Uterus (tissue), 2 donors: ENCODE measurements at regions not wholly inside any gene's neighbourhood (a gene's known extent, or its start where the extent isn't known, plus 50 kb on each side); places are given as distances from the start of the nearest gene placed in this dataset.

Experiments
- CTCF ChIP-seq, 4 experiments: fragments of 200-600 bp in 2 of 4; fragments of 450-650 bp in 2 of 4; sonication (generic) in 2 of 4; IDR thresholded peaks; one replicate each; pipeline ENCODE4 v1.5.1; 2016 to 2019; ENCODE audit warnings: antibody characterized with exemption in 4 of 4, mild to moderate bottlenecking in 2 of 4, moderate library complexity in 1 of 4
- POLR2A ChIP-seq, 2 donors: fragments of 450-650 bp; IDR thresholded peaks; one replicate each; pipeline ENCODE4 v1.6.1; 2016; ENCODE audit warnings: antibody characterized with exemption in 2 of 2, mild to moderate bottlenecking in 1 of 2, moderate library complexity in 1 of 2

GRCh38 chr2:240292035-240292574 is 143.4 kb upstream of the GPC1 start:
- TF ChIP-seq CTCF (IDR thresholded peaks at IDR 0.05) (no peak), POLR2A (IDR thresholded peaks at IDR 0.05) (no peak)
